Gastrocnemius medialis (tissue), 4 donors: ENCODE measurements at regions not wholly inside any gene's neighbourhood (a gene's known extent, or its start where the extent isn't known, plus 50 kb on each side); places are given as distances from the start of the nearest gene placed in this dataset.

ENCODE experiments used
- ATAC-seq, 2 donors: fragments of 150-250 bp; one replicate each; pipeline ENCODE4 v1.9.1; 2016
- DNase-seq, 2 donors: peaks; one replicate each; pipeline ENCODE4 v3.0.0-alpha.2; 2019
- H3K27ac ChIP-seq, 4 donors: fragments of 200-600 bp; sonication (generic); 1 replicate in 1 of 4; 2 replicates in 3 of 4; pipeline ENCODE4 v1.5.1; 2016 to 2018; ENCODE audit warnings: mild to moderate bottlenecking in 2 of 4, moderate library complexity in 1 of 4
- H3K27me3 ChIP-seq, 3 donors: fragments of 200-600 bp; sonication (generic) in 2 of 3; 1 replicate in 1 of 3; 2 replicates in 2 of 3; pipeline versions ENCODE4 v1.5.1 to v1.6.0; 2016 to 2019; ENCODE audit warnings: mild to moderate bottlenecking in 1 of 3, moderate library complexity in 1 of 3
- H3K36me3 ChIP-seq, 2 donors: fragments of 200-600 bp; sonication (generic) in 1 of 2; one replicate each; pipeline ENCODE4 v1.5.1; 2017 to 2018
- H3K4me1 ChIP-seq, 2 donors: fragments of 200-600 bp; sonication (generic) in 1 of 2; one replicate each; pipeline ENCODE4 v1.5.1; 2016 to 2017; ENCODE audit warnings: mild to moderate bottlenecking in 2 of 2
- H3K4me3 ChIP-seq, 4 donors: fragments of 200-600 bp; sonication (generic) in 3 of 4; 1 replicate in 1 of 4; 2 replicates in 3 of 4; pipeline ENCODE4 v1.5.1; 2016 to 2019; ENCODE audit warnings: mild to moderate bottlenecking in 2 of 4
- H3K9me3 ChIP-seq, 3 donors: fragments of 200-600 bp; sonication (generic) in 2 of 3; 1 replicate in 1 of 3; 2 replicates in 2 of 3; pipeline ENCODE4 v1.5.1; 2016 to 2019
- POLR2A ChIP-seq, 2 donors: fragments of 450-650 bp; IDR thresholded peaks; one replicate each; pipeline ENCODE4 v1.6.1; 2017; ENCODE audit warnings: antibody characterized with exemption in 2 of 2, mild to moderate bottlenecking in 2 of 2, moderate library complexity in 2 of 2
- in situ Hi-C, 4 donors: fragments of 200-750 bp; cut with MboI; loops; one replicate each; pipeline versions ENCODE4 v1.15.0 to v1.8.0; 2017; ENCODE audit warnings: low sequenced_read_pairs in 4 of 4
- intact Hi-C: fragments of 100-400 bp; cut with DNase I; formaldehyde crosslinking; loops from one replicate; pipeline ENCODE4 v1.15.1; 2023; ENCODE audit warnings: low total_unique reads
- TF ChIP-seq, protein P1 (sequence below), 5 experiments: fragments of 450-650 bp in 3 of 5; fragments of 200-600 bp in 2 of 5; sonication (generic) in 2 of 5; IDR thresholded peaks in 4 of 5; conservative IDR thresholded peaks in 1 of 5; 1 replicate in 4 of 5; 2 replicates in 1 of 5; pipeline ENCODE4 v1.5.1; 2016 to 2019; ENCODE audit warnings: antibody characterized with exemption in 5 of 5, mild to moderate bottlenecking in 3 of 5, moderate library complexity in 3 of 5

DNA sequence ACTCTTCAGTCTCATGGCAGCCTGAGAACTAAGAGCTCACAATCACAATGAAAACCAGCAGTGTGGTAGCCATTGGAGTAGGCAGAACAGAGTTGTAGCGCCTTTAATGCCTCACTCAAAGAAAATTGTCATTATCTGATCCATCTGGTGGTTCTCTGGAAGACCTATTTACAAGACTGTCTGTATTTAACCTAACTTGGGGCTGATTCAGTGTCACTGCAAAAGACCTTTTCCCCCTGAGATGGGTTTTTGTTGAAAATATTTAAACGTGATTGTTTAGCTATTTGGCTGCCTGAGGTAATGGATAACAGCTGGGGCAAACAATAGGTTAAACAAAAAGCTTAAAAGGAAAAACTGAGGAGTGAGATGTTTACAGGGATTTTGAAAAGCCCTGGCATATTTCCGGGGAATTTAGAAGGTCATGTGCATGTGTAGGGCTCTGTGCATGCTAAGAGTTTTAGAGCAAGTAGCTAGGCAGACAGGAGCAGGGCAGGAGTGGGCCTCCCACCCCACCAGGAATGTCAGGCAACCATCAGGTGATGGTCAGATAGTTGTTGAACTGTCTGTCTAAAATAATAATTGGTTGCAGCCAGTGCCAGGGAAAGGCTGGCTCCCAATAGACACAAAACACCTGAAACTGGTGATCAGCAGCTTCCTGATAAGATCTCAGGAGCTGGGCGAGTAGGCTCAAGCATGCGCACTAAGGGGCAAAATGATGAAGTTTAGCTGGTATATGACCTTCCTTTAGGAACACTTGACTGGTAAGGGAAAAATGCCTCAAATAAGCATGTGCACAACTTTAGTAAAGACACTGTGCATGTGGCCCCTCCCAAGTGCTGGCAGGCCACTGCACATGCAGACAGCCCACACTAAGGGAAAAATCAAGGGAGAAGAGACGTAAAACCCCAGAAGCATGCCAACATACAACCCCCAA is 70.8 kb upstream of the AKIRIN2 start:
- DNase-seq, result no peak
- TF ChIP-seq, protein P1, sequence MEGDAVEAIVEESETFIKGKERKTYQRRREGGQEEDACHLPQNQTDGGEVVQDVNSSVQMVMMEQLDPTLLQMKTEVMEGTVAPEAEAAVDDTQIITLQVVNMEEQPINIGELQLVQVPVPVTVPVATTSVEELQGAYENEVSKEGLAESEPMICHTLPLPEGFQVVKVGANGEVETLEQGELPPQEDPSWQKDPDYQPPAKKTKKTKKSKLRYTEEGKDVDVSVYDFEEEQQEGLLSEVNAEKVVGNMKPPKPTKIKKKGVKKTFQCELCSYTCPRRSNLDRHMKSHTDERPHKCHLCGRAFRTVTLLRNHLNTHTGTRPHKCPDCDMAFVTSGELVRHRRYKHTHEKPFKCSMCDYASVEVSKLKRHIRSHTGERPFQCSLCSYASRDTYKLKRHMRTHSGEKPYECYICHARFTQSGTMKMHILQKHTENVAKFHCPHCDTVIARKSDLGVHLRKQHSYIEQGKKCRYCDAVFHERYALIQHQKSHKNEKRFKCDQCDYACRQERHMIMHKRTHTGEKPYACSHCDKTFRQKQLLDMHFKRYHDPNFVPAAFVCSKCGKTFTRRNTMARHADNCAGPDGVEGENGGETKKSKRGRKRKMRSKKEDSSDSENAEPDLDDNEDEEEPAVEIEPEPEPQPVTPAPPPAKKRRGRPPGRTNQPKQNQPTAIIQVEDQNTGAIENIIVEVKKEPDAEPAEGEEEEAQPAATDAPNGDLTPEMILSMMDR (IDR thresholded peaks at IDR 0.05 in 4 of 5, conservative IDR thresholded peaks at IDR 0.05 in 1 of 5), result no peak
- TF ChIP-seq POLR2A (IDR thresholded peaks at IDR 0.05), result no peak
- H3K4me3 ChIP-seq, result no peak overlapping the region
- no peaks in the 10 kb centered on the region for H3K4me1 ChIP-seq
- intact Hi-C loops (no loop called here), in situ Hi-C loops (no loop called here)
- no peaks in the 10 kb centered on the region for H3K27me3 ChIP-seq
- no peaks in the 10 kb centered on the region for H3K36me3 ChIP-seq
- H3K27ac ChIP-seq, result no peak overlapping the region
- ATAC-seq, result no peak
- H3K9me3 ChIP-seq, result no peaks in the 10 kb centered on the region

DNA sequence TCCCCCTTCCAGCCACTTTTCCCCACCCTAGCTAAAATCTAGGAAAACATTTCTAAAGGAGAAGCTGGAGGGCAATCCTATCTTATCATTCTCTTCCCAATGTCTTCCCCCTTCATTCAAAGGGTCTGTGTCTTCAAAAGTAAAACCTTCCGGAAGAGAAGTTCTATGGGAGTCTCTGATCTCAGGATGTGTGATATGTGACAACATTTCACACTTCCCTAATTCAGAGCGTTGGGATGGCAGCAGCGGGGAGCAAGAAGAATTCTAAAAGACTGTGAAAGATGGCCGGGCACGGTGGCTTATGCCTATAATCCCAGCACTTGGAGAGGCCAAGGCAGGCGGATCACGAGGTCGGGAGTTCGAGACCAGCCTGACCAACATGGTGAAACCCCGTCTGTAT is 65.4 kb upstream of the AKIRIN2 start:
- DNase-seq (no peak), ATAC-seq (no peak)
- Histone ChIP-seq H3K4me3 (no peak overlapping the region), H3K9me3 (no peaks in the 10 kb centered on the region), H3K27ac (no peak overlapping the region), H3K27me3 (no peaks in the 10 kb centered on the region), H3K4me1 (no peaks in the 10 kb centered on the region), H3K36me3 (no peaks in the 10 kb centered on the region)
- in situ Hi-C loops, result no loop called here
- intact Hi-C loops, result no loop called here
- TF ChIP-seq, protein P1 (IDR thresholded peaks at IDR 0.05 in 4 of 5, conservative IDR thresholded peaks at IDR 0.05 in 1 of 5), result no peak
- TF ChIP-seq POLR2A (IDR thresholded peaks at IDR 0.05), result no peak

DNA sequence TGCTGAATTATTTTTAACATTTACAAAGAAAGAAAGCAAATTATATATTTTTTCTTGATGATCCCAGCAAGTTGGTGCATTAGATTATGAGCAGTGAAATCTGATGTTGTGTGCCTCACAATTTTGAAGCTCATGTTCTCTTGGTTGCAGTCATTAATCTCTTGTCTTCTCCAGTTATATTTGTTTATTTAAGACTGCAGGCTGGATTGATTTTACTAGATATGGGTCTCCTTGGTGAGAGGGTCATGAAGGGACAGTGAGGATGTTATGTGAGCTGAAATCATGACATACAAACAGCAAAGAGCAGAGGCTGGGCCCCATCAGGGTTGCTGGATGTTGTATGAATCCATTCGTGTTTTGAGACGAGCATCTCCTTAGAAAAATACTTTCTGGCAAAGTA is 64.2 kb upstream of the AKIRIN2 start:
- in situ Hi-C loops (no loop called here), intact Hi-C loops (no loop called here)
- H3K4me3 ChIP-seq, result no peak overlapping the region
- H3K36me3 ChIP-seq, result no peaks in the 10 kb centered on the region
- no peaks in the 10 kb centered on the region for H3K27me3 ChIP-seq
- no peak overlapping the region for H3K27ac ChIP-seq
- no peaks in the 10 kb centered on the region for H3K9me3 ChIP-seq
- H3K4me1 ChIP-seq, result no peaks in the 10 kb centered on the region
- ATAC-seq (no peak), DNase-seq (no peak)
- TF ChIP-seq POLR2A (IDR thresholded peaks at IDR 0.05), result no peak
- TF ChIP-seq, protein P1 (IDR thresholded peaks at IDR 0.05 in 4 of 5, conservative IDR thresholded peaks at IDR 0.05 in 1 of 5), result no peak

DNA sequence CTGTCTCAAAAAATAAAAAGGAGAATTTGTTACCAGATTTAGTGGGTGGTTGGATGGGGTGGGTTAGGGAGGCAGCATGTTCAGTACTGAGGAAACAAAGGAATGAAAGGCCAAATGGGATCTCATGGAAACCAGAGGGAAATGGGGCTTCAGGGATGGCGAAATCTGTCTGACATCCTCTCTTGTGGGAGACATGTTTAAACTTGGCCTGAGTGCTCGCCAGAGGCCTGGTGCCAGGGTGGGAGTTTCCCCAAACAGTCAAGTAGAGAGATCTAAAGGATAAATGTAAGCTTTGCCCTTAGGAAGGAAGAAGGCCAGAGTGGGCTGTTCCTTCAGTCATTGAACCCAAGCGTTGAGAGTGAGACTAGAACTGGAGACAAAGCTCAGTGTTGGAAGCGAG is 61.9 kb upstream of the AKIRIN2 start:
- no peak overlapping the region for H3K27ac ChIP-seq
- no peaks in the 10 kb centered on the region for H3K4me1 ChIP-seq
- no peak overlapping the region for H3K4me3 ChIP-seq
- no peak for TF ChIP-seq POLR2A (IDR thresholded peaks at IDR 0.05)
- TF ChIP-seq, protein P1 (IDR thresholded peaks at IDR 0.05 in 4 of 5, conservative IDR thresholded peaks at IDR 0.05 in 1 of 5), result no peak
- intact Hi-C loops (no loop called here), in situ Hi-C loops (no loop called here)
- DNase-seq (no peak), ATAC-seq (no peak)
- no peaks in the 10 kb centered on the region for H3K9me3 ChIP-seq
- H3K27me3 ChIP-seq, result no peaks in the 10 kb centered on the region
- no peaks in the 10 kb centered on the region for H3K36me3 ChIP-seq
